WTC11 (cell line): ENCODE measurements at regions not wholly inside any gene's neighbourhood (a gene's known extent, or its start where the extent isn't known, plus 50 kb on each side); places are given as distances from the start of the nearest gene placed in this dataset.

Experiments used
- ATAC-seq: fragments of 200-7000 bp; cut with Tn5 transposase; 2 replicates; pipeline ENCODE4 v1.10.0; 2021; ENCODE audit warnings: mild to moderate bottlenecking, moderate library complexity
- CTCF ChIA-PET: fragments of 300-600 bp; sonication (Branson Sonifier 250); formaldehyde crosslinking; loops from one replicate; lab custom pipeline; 2021; ENCODE audit warnings: antibody characterized with exemption; lab: Charles Lee
- POLR2A ChIA-PET: fragments of 350-600 bp; sonication (Branson Sonifier 250); formaldehyde crosslinking; loops from one replicate; lab custom pipeline; 2021; ENCODE audit warnings: antibody characterized with exemption; lab: Charles Lee
- DNase-seq: peaks from one replicate; pipeline ENCODE4 v3.0.0; 2021; ENCODE audit warnings: low spot score
- H3K27ac Mint-ChIP-seq: 2 replicates; pipeline ENCODE4 v1.8.0; 2021; ENCODE audit warnings: mixed read lengths
- H3K27me3 Mint-ChIP-seq: 2 replicates; pipeline ENCODE4 v1.8.0; 2021; ENCODE audit warnings: low read depth, mild to moderate bottlenecking, moderate library complexity, mixed read lengths
- H3K36me3 Mint-ChIP-seq: 2 replicates; pipeline ENCODE4 v1.8.0; 2021; ENCODE audit warnings: mixed read lengths
- H3K4me1 Mint-ChIP-seq: 2 replicates; pipeline ENCODE4 v1.8.0; 2022; ENCODE audit warnings: mixed read lengths
- H3K4me3 Mint-ChIP-seq: 2 replicates; pipeline ENCODE4 v1.8.0; 2021; ENCODE audit warnings: mild to moderate bottlenecking, moderate library complexity, mixed read lengths
- H3K9me3 Mint-ChIP-seq: 2 replicates; pipeline ENCODE4 v1.8.0; 2021; ENCODE audit warnings: mixed read lengths
- ATF1 ChIP-seq: sonication (generic); formaldehyde crosslinking; IDR thresholded peaks from 2 replicates; pipeline ENCODE4 v1.8.1; 2023; ENCODE audit warnings: mild to moderate bottlenecking, moderate library complexity, missing genetic modification reagents
- ATF2 ChIP-seq: sonication (generic); formaldehyde crosslinking; IDR thresholded peaks from 2 replicates; pipeline ENCODE4 v1.8.1; 2022; ENCODE audit warnings: low read depth, missing genetic modification reagents, borderline replicate concordance
- CREM ChIP-seq: sonication (generic); formaldehyde crosslinking; IDR thresholded peaks from 2 replicates; pipeline ENCODE4 v1.8.1; 2022; ENCODE audit warnings: mild to moderate bottlenecking, missing genetic modification reagents, moderate library complexity
- E2F5 ChIP-seq: sonication (generic); formaldehyde crosslinking; IDR thresholded peaks from 2 replicates; pipeline ENCODE4 v1.8.1; 2022; ENCODE audit warnings: mild to moderate bottlenecking, moderate library complexity, missing genetic modification reagents
- EMX1 ChIP-seq: fragments of 250-450 bp; sonication (Bioruptor Pico); IDR thresholded peaks from 2 replicates; pipeline ENCODE4 v1.8.0; 2021; ENCODE audit warnings: mild to moderate bottlenecking
- ESRRA ChIP-seq: sonication (generic); formaldehyde crosslinking; IDR thresholded peaks from 2 replicates; pipeline ENCODE4 v1.8.1; 2022; ENCODE audit warnings: mild to moderate bottlenecking, missing genetic modification reagents, borderline replicate concordance
- FOXJ3 ChIP-seq: sonication (generic); formaldehyde crosslinking; IDR thresholded peaks from 2 replicates; pipeline ENCODE4 v1.9.0; 2021; ENCODE audit warnings: missing genetic modification reagents, mild to moderate bottlenecking, borderline replicate concordance
- FOXK1 ChIP-seq: sonication (generic); formaldehyde crosslinking; IDR thresholded peaks from 2 replicates; pipeline ENCODE4 v1.8.0; 2022; ENCODE audit warnings: mild to moderate bottlenecking, moderate library complexity, missing genetic modification reagents
- JAZF1 ChIP-seq: fragments of 250-450 bp; sonication (Bioruptor Pico); IDR thresholded peaks from 2 replicates; pipeline ENCODE4 v1.9.0; 2021; ENCODE audit warnings: moderate library complexity, mild to moderate bottlenecking, inconsistent platforms
- KAT7 ChIP-seq: sonication (generic); formaldehyde crosslinking; IDR thresholded peaks from 2 replicates; pipeline ENCODE4 v1.8.1; 2023; ENCODE audit warnings: missing genetic modification reagents, mild to moderate bottlenecking, borderline replicate concordance
- MAX ChIP-seq: sonication (generic); formaldehyde crosslinking; IDR thresholded peaks from 2 replicates; pipeline ENCODE4 v1.8.0; 2022; ENCODE audit warnings: mild to moderate bottlenecking, missing genetic modification reagents
- MLX ChIP-seq: sonication (generic); formaldehyde crosslinking; IDR thresholded peaks from 2 replicates; pipeline ENCODE4 v1.8.1; 2023; ENCODE audit warnings: mild to moderate bottlenecking, missing genetic modification reagents, moderate library complexity
- MXD4 ChIP-seq: fragments of 250-450 bp; sonication (Bioruptor Pico); IDR thresholded peaks from 2 replicates; pipeline ENCODE4 v1.8.0; 2021; ENCODE audit warnings: mild to moderate bottlenecking, moderate library complexity, borderline replicate concordance
- NFE2L1 ChIP-seq: sonication (generic); formaldehyde crosslinking; IDR thresholded peaks from 2 replicates; pipeline ENCODE4 v1.8.1; 2023; ENCODE audit warnings: missing genetic modification reagents
- PRDM15 ChIP-seq: sonication (generic); formaldehyde crosslinking; IDR thresholded peaks from 2 replicates; pipeline ENCODE4 v1.8.0; 2022; ENCODE audit warnings: missing genetic modification reagents
- PREB ChIP-seq: sonication (generic); formaldehyde crosslinking; IDR thresholded peaks from 2 replicates; pipeline ENCODE4 v1.8.1; 2022; ENCODE audit warnings: mild to moderate bottlenecking, missing genetic modification reagents, moderate library complexity, borderline replicate concordance
- PRRX2 ChIP-seq: fragments of 250-450 bp; sonication (Bioruptor Pico); IDR thresholded peaks from 2 replicates; pipeline ENCODE4 v1.8.0; 2021; ENCODE audit warnings: mild to moderate bottlenecking
- TP53 ChIP-seq: sonication (generic); formaldehyde crosslinking; IDR thresholded peaks from 2 replicates; pipeline ENCODE4 v1.8.1; 2023; ENCODE audit warnings: mild to moderate bottlenecking, missing genetic modification reagents
- ZBTB43 ChIP-seq: sonication (generic); formaldehyde crosslinking; IDR thresholded peaks from 2 replicates; pipeline ENCODE4 v1.8.1; 2023; ENCODE audit warnings: mild to moderate bottlenecking, missing genetic modification reagents
- ZNF121 ChIP-seq: sonication (generic); formaldehyde crosslinking; IDR thresholded peaks from 2 replicates; pipeline ENCODE4 v1.8.0; 2023; ENCODE audit warnings: missing genetic modification reagents
- ZNF263 ChIP-seq: sonication (generic); formaldehyde crosslinking; IDR thresholded peaks from 2 replicates; pipeline ENCODE4 v1.8.1; 2022; ENCODE audit warnings: low read depth, mild to moderate bottlenecking, moderate library complexity, missing genetic modification reagents
- ZNF416 ChIP-seq: fragments of 250-450 bp; sonication (Bioruptor Pico); IDR thresholded peaks from 2 replicates; pipeline ENCODE4 v1.9.0; 2021; ENCODE audit warnings: mild to moderate bottlenecking, inconsistent platforms

GRCh38 chr2:146267093-146267492 is 1577.7 kb upstream of the ACVR2A start (continued):
- no peak for TF ChIP-seq ATF2 (CRISPR knock-in tag)
- no peak for TF ChIP-seq MAX (CRISPR knock-in tag)
- TF ChIP-seq MXD4 (CRISPR knock-in tag) = no peak
- no peak for TF ChIP-seq E2F5 (CRISPR knock-in tag)
- TF ChIP-seq FOXJ3 (CRISPR knock-in tag) = no peak
- TF ChIP-seq CREM = no peak
- TF ChIP-seq ZNF416 (CRISPR knock-in tag) = no peak
- TF ChIP-seq PREB = no peak
- TF ChIP-seq ZNF263 (CRISPR knock-in tag) = no peak
- no peak for TF ChIP-seq ESRRA
- TF ChIP-seq ATF1 = no peak
- no peak for TF ChIP-seq PRDM15 (CRISPR knock-in tag)

GRCh38 chr2:146265656-146266055 is 1579.2 kb upstream of the ACVR2A start:
- ATAC-seq = no peak
- TF ChIP-seq NFE2L1 (CRISPR knock-in tag) = no peak
- no peak for TF ChIP-seq FOXK1 (CRISPR knock-in tag)
- TF ChIP-seq JAZF1 (CRISPR knock-in tag) = no peak
- no peak for TF ChIP-seq TP53 (CRISPR knock-in tag)
- no peak for TF ChIP-seq MXD4 (CRISPR knock-in tag)
- TF ChIP-seq PREB = no peak
- no peak for TF ChIP-seq KAT7
- no peak for TF ChIP-seq PRRX2 (CRISPR knock-in tag)
- no peak for TF ChIP-seq MLX
- no peak for TF ChIP-seq ZBTB43 (CRISPR knock-in tag)
- TF ChIP-seq CREM = no peak
- TF ChIP-seq EMX1 = no peak
- no peak for TF ChIP-seq ZNF121 (CRISPR knock-in tag)
- Mint-ChIP-seq H3K27ac (no peak overlapping the region), H3K4me1 (no peaks in the 10 kb centered on the region), H3K27me3 (no peaks in the 10 kb centered on the region), H3K9me3 (peaks cover 11% of the 10 kb centered on the region), H3K36me3 (peaks cover 9% of the 10 kb centered on the region; the same call in 1 of the 2 replicates), H3K4me3 (no peak overlapping the region)
- no peak for DNase-seq
- CTCF ChIA-PET = no interaction called here
- POLR2A ChIA-PET = no interaction called here
